K562 (cell line): ENCODE measurements at regions not wholly inside any gene's neighbourhood (a gene's known extent, or its start where the extent isn't known, plus 50 kb on each side); places are given as distances from the start of the nearest gene placed in this dataset.
"Not testable (repeated sequence)": the region's sequence is repeated elsewhere in the genome, so short reads cannot be mapped to it uniquely, and the experiment has no call there.

Experiments used
- ATAC-seq: fragments of 200-7000 bp; cut with Tn5 transposase; 3 replicates; pipeline ENCODE4 v1.9.1; 2020; ENCODE audit warnings: moderate library complexity
- BruUV-seq: library from RNA; stranded (reverse); fragments of 400-500 nt; replicated peaks from 2 replicates; lab custom pipeline; 2021; lab: Mats Ljungman, UMichigan
- CTCF ChIA-PET: fragments of 300-600 bp; formaldehyde crosslinking; extraction: SDS; loops from one replicate; lab custom pipeline; 2021; ENCODE audit warnings: low intra/inter-chr PET ratio; lab: Yijun Ruan, JAX
- POLR2A ChIA-PET: fragments of 300-600, 350-650 bp; sonication (Branson Sonifier 250); formaldehyde crosslinking; extraction: SDS; loops from one replicate; lab custom pipeline; 2021; ENCODE audit warnings: antibody characterized with exemption, inconsistent platforms; lab: Yijun Ruan, JAX
- DNase-seq, 4 experiments: peaks; one replicate each; pipeline versions ENCODE4 v3.0.0 to v3.0.0-alpha.2; 2011 to 2018; ENCODE audit warnings: low spot score in 3 of 4, mixed read lengths in 3 of 4; ENCODE audit errors: extremely low read depth in 1 of 4
- FAIRE-seq: peaks from 2 replicates; lab custom pipeline; 2011; peaks lifted over from hg19 to GRCh38; lab: Jason Lieb, UNC
- H2AFZ ChIP-seq: 2 replicates; pipeline ENCODE4 v1.6.0; 2011; ENCODE audit warnings: low read depth, low read length, control low read depth, inconsistent platforms
- H3K27ac ChIP-seq: fragments of 200-600 bp; 3 replicates; pipeline ENCODE4 v1.8.0; 2011; ENCODE audit warnings: low read depth, mild to moderate bottlenecking, control low read depth, inconsistent platforms, low read length, moderate library complexity, mixed read lengths; ENCODE audit errors: extremely low read depth
- H3K27me3 ChIP-seq, 2 experiments: fragments of 300-600 bp in 1 of 2; 2 replicates in 1 of 2; 3 replicates in 1 of 2; pipeline versions ENCODE4 v1.6.0 to v1.8.0; 2011; ENCODE audit warnings: inconsistent platforms in 2 of 2, low read length in 2 of 2, mild to moderate bottlenecking in 1 of 2, mixed read lengths in 1 of 2, moderate library complexity in 1 of 2; ENCODE audit not compliant: control insufficient read depth in 2 of 2, insufficient read depth in 2 of 2
- H3K36me3 ChIP-seq: fragments of 300-600 bp; 3 replicates; pipeline ENCODE4 v1.8.0; 2011; ENCODE audit warnings: mild to moderate bottlenecking, low read length, inconsistent platforms; ENCODE audit not compliant: control insufficient read depth, insufficient read depth
- H3K4me1 ChIP-seq, 2 experiments: fragments of 200-600 bp in 1 of 2; replicated peaks in 1 of 2; 2 replicates in 1 of 2; 3 replicates in 1 of 2; pipeline versions ENCODE4 v1.5.1 to v1.8.0; 2011; ENCODE audit warnings: inconsistent platforms in 2 of 2, low read length in 2 of 2, mild to moderate bottlenecking in 1 of 2, mixed read lengths in 1 of 2, moderate library complexity in 1 of 2; ENCODE audit not compliant: control insufficient read depth in 2 of 2, insufficient read depth in 2 of 2
- H3K4me2 ChIP-seq: 2 replicates; pipeline ENCODE4 v1.6.1; 2011; ENCODE audit warnings: low read length, control low read depth, inconsistent platforms, mixed read lengths; ENCODE audit not compliant: insufficient read depth
- H3K4me3 ChIP-seq: fragments of 200-600 bp; sonication (generic), shearing (Covaris generic); 2 replicates; pipeline ENCODE4 v1.5.1; 2016; ENCODE audit warnings: control low read depth, inconsistent platforms
- H3K79me2 ChIP-seq: fragments of 200-600 bp; 3 replicates; pipeline ENCODE4 v1.8.0; 2011; ENCODE audit warnings: low read length, inconsistent platforms; ENCODE audit not compliant: control insufficient read depth, insufficient read depth
- H3K9ac ChIP-seq, 2 experiments: 2 replicates each; pipeline versions ENCODE4 v1.6.0 to v1.6.1; 2011; ENCODE audit warnings: low read depth in 2 of 2, low read length in 2 of 2, control low read depth in 1 of 2, inconsistent platforms in 1 of 2, mild to moderate bottlenecking in 1 of 2, mixed read lengths in 1 of 2; ENCODE audit not compliant: insufficient read depth in 1 of 2
- H3K9me1 ChIP-seq: one replicate; pipeline ENCODE4 v1.6.0; 2011; ENCODE audit warnings: inconsistent platforms, mild to moderate bottlenecking, low read length, moderate library complexity; ENCODE audit not compliant: control insufficient read depth, insufficient read depth
- H3K9me3 ChIP-seq: replicated peaks from 2 replicates; pipeline ENCODE4 v1.5.1; 2011; ENCODE audit warnings: low read depth, low read length, inconsistent platforms; ENCODE audit not compliant: control insufficient read depth, insufficient read depth
- H4K20me1 ChIP-seq: replicated peaks from 2 replicates; pipeline ENCODE4 v1.6.1; 2011; ENCODE audit warnings: low read length, inconsistent platforms, mixed read lengths; ENCODE audit not compliant: control insufficient read depth, insufficient read depth
- CBFA2T3 ChIP-seq: fragments of 450-650 bp; IDR thresholded peaks from 2 replicates; pipeline ENCODE4 v1.6.1; 2017
- KLF13 ChIP-seq: fragments of 450-650 bp; IDR thresholded peaks from 2 replicates; pipeline ENCODE4 v1.6.1; 2016; ENCODE audit warnings: missing genetic modification characterization, low read depth, mild to moderate bottlenecking, missing compliant biosample characterization, moderate library complexity, borderline replicate concordance
- MEIS2 ChIP-seq: fragments of 450-650 bp; IDR thresholded peaks from 2 replicates; pipeline ENCODE4 v1.6.1; 2014; ENCODE audit warnings: mild to moderate bottlenecking; ENCODE audit not compliant: partially characterized antibody
- WGBS: fragments of 100-300 bp; shearing (Covaris generic); methylation state at CpG from one replicate; pipeline ENCODE4 v1.1.6; 2016; ENCODE audit warnings: low coverage, mixed read lengths; ENCODE audit not compliant: insufficient coverage; ENCODE audit errors: missing lambda C conversion rate; 5-methylcytosine and 5-hydroxymethylcytosine counted together
- in situ Hi-C: fragments of 300-500 bp; cut with MboI; formaldehyde crosslinking; loops from 4 replicates; pipeline ENCODE4 v1.15.0; 2018; ENCODE audit warnings: inconsistent platforms, mixed read lengths
- intact Hi-C: fragments of 100-400 bp; cut with micrococcal nuclease; formaldehyde crosslinking; loops from 2 replicates; pipeline ENCODE4 v1.14.2; 2022

DNA sequence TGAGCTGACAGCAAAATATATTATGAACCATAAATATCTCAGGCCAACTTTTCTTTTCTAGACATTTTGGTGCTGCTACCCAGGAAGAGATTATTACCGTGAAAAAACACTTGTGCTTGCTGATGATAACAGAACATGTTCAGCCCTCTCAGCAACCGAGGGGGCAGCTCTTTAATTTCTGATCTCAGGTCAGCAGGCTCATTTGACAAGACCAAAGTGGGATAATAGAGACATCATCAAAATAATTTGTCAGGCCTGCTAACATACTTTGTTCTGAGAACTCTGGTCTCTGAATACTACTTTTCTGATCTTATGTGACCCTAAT, 645.9 kb upstream of the KCNMB2 start:
- TF ChIP-seq KLF13 (tag) (no peak), MEIS2 (peak; percentile 65), CBFA2T3 (peak; percentile 15; the same call in 1 of the 2 replicates)
- Histone ChIP-seq H3K36me3 (no peaks in the 10 kb centered on the region), H3K4me2 (no peak overlapping the region), H3K9me1 (no peaks in the 10 kb centered on the region), H3K79me2 (no peaks in the 10 kb centered on the region), H2AFZ (no peak overlapping the region), H3K4me3 (no peak overlapping the region), H3K9ac (no peak overlapping the region), H4K20me1 (no peaks in the 10 kb centered on the region), H3K27me3 (no peaks in the 10 kb centered on the region), H3K4me1 (no peaks in the 10 kb centered on the region; a peak in 1 of 5 replicates), H3K27ac (no peak overlapping the region), H3K9me3 (no peaks in the 10 kb centered on the region)
- 0% methylated on average over 2 of the region's 2 CpGs for WGBS
- no peak for DNase-seq
- POLR2A ChIA-PET = no interaction called here
- ATAC-seq = no peak
- in situ Hi-C loops (no loop called here), intact Hi-C loops (no loop called here)
- no peak for FAIRE-seq
- CTCF ChIA-PET = no interaction called here
- BruUV-seq = no TSS peak

DNA sequence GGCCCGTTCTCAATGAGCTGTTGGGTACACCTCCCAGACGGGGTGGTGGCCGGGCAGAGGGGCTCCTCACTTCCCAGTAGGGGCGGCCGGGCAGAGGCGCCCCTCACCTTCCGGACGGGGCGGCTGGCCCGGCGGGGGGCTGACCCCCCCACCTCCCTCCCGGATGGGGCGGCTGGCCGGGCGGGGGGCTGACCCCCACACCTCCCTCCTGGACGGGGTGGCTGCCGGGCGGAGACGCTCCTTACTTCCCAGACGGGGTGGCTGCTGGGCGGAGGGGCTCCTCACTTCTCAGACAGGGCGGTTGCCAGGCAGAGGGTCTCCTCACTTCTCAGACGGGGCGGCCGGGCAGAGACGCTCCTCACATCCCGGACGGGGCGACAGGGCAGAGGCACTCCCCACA, 644.7 kb upstream of the KCNMB2 start:
- POLR2A ChIA-PET, intact Hi-C loops, H3K4me3 ChIP-seq, CTCF ChIA-PET, H3K4me1 ChIP-seq, H3K4me2 ChIP-seq, DNase-seq, BruUV-seq, in situ Hi-C loops, H3K9ac ChIP-seq, H3K27ac ChIP-seq, H4K20me1 ChIP-seq, H3K27me3 ChIP-seq, H2AFZ ChIP-seq, H3K79me2 ChIP-seq, ATAC-seq, H3K36me3 ChIP-seq, FAIRE-seq, H3K9me1 ChIP-seq, H3K9me3 ChIP-seq: not testable (repeated sequence)
- no CpG with 5 or more reads among the region's 29 CpGs for whole genome bisulfite sequencing
